Neural progenitor cell (in vitro differentiated cells): ENCODE measurements at regions not wholly inside any gene's neighbourhood (a gene's known extent, or its start where the extent isn't known, plus 50 kb on each side); places are given as distances from the start of the nearest gene placed in this dataset.

ENCODE experiments used
- EZH2 ChIP-seq: fragments of 200-600 bp; sonication (generic); IDR thresholded peaks from 2 replicates; pipeline ENCODE4 v1.6.1; 2017; ENCODE audit warnings: antibody characterized with exemption, mild to moderate bottlenecking, moderate library complexity
- EZH2phosphoT487 ChIP-seq: fragments of 200-600 bp; sonication (generic); IDR thresholded peaks from 2 replicates; pipeline ENCODE4 v1.6.1; 2017; ENCODE audit warnings: antibody characterized with exemption
- TF ChIP-seq, protein P1 (sequence below): fragments of 200-600 bp; sonication (generic); IDR thresholded peaks from 2 replicates; pipeline ENCODE4 v1.5.1; 2017; ENCODE audit warnings: antibody characterized with exemption, mild to moderate bottlenecking

DNA sequence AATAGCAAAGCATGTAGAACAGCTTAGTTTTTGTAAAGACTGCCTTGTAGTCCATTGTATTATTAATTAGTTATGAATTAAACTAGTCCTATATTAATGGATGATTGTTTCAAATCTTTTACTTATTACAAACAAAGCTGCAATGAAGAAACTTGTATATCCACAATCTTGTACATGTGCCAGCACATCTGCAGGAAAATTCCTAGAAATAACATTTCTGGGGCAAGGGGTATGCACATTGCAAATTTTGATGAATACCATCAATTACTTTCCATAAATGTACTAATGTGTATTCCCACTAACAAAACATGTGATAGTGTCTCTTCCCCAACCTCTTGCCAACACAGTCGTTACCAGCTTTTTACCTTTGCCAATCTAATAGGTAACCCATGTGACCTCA lies 73.6 kb upstream of the AKAP12 start:
- TF ChIP-seq, protein P1, sequence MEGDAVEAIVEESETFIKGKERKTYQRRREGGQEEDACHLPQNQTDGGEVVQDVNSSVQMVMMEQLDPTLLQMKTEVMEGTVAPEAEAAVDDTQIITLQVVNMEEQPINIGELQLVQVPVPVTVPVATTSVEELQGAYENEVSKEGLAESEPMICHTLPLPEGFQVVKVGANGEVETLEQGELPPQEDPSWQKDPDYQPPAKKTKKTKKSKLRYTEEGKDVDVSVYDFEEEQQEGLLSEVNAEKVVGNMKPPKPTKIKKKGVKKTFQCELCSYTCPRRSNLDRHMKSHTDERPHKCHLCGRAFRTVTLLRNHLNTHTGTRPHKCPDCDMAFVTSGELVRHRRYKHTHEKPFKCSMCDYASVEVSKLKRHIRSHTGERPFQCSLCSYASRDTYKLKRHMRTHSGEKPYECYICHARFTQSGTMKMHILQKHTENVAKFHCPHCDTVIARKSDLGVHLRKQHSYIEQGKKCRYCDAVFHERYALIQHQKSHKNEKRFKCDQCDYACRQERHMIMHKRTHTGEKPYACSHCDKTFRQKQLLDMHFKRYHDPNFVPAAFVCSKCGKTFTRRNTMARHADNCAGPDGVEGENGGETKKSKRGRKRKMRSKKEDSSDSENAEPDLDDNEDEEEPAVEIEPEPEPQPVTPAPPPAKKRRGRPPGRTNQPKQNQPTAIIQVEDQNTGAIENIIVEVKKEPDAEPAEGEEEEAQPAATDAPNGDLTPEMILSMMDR: no peak
- TF ChIP-seq EZH2phosphoT487 (no peak), EZH2 (no peak)
